GM18520 (cell line): ENCODE measurements at regions not wholly inside any gene's neighbourhood (a gene's known extent, or its start where the extent isn't known, plus 50 kb on each side); places are given as distances from the start of the nearest gene placed in this dataset.

ENCODE experiments used
- ATAC-seq: cut with Tn5 transposase; IDR thresholded peaks from one replicate; pipeline ENCODE4 v1.9.1; 2021; ENCODE audit not compliant: unreplicated experiment

DNA sequence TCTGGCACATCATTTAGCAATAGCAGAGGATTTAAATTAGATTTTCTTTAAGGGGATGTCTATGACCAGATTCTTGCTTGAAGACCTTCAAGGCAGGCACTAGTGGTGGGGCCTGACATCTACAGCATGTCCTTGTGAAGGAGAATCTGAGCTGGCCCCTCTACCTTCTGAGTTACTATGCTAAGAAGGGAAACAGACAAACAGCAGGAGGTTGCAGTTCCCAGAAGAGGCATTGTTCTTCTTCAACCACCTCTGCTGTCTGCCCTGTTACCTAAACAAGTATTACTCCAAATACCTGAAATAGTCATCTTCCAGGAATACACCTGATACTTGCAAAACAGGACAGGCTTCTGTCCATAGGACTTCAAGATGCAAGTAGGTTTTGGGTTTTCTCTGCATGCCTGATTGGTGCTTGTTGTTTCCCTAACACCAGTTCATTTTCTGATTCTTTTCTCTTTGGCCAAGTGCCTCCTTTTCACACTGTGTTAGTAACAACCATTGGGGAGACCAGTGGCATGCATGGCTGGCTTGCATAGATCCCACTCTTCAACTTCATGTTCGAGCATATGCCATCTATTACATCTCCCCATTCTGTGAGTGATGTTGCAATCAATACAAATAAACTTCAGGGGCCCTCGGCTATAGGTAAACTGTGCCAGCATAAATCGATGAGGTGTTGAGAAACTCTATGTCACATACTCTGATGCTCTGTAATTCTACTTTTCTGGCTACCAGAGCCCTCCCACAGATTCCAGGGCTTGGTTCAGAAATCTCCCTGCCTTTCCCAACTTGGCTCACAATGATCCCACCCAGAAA, 93.0 kb upstream of the DUSP10 start:
- no peak for ATAC-seq

DNA sequence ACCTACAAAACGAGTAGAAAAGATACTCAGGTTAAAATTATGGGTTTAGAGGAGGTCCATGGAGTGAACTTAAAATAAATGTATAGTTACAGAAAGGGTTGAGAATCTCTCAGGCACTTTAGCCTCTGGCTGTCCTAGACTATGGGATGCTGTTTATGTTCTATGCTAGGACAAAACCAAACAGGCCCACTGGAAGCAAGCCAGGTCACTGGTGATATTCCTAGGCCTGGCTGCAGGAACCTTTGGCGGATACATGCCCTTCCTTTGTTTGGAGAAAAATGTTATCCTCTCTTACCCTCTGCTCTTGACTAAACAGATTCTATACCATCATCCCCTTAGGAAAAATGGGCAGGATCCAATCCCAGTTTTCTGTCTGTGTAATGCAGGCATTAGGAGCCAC, 90.7 kb upstream of the DUSP10 start:
- no peak for ATAC-seq

DNA sequence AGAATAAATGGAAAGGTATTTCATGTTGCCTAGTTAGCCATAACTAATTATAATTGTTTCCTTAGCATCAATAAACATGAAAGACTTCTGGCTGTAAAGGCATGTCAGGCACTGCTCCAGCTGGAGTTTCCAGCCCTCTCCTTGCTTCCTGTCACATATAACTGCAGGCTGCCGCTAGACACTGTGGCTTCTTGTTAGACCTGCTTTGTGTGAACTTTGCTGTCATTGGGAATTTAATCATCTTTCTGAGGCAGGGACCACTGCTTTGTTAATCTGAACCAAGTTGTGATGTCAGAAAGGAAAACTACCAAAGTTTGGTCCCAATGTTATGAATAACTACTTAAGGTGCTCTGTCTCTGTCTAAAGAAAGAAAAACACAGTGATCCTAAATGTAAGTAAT, 90.3 kb upstream of the DUSP10 start:
- ATAC-seq = no peak

DNA sequence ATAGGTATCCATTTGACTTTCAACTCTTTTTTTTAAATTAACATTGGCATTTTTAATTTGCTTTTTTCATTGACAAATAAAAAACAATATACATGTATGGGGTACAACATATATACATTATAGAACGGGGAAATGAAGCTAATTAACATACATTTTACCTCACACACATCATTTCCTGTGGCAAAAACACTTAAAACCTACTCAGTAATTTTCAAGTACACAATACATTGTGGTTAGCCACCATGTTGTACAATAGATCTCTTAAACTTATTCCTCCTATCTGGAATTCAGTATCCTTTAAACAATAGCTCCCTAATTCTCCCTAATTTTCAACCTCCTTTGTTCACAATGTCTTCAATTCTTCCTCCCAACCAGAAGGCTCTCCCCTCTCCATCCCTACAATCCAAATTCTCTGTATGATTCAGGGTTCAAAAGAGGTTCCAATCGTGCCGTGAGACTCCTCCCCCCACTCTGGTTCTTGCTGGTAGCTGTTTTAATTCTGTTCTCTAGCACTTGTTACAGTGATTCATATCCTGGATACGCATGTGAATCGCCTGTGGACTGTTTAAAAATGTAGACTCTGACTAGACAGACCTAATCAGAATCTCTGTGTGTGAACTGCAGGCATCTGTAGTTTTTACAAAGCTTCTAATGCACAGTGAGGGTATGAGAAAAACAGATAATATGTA, 87.6 kb upstream of the DUSP10 start:
- peak; percentile 45 for ATAC-seq

DNA sequence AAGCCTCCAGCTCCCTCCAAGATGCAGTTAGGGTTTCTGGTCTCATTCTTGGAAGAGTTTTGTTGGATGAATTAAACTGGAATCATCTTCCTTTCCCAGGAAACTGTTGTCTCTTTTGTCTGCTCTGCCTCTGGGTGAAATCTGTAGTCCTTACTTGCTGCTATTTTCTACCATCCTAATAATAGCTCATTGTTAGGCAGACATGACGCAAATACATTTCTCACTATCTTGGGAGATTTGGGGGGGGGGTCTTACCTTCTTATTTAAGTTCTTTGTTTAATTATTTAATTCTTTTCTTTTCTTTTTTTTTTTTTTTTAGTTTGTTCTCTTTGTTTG, 85.4 kb upstream of the DUSP10 start:
- no peak for ATAC-seq

DNA sequence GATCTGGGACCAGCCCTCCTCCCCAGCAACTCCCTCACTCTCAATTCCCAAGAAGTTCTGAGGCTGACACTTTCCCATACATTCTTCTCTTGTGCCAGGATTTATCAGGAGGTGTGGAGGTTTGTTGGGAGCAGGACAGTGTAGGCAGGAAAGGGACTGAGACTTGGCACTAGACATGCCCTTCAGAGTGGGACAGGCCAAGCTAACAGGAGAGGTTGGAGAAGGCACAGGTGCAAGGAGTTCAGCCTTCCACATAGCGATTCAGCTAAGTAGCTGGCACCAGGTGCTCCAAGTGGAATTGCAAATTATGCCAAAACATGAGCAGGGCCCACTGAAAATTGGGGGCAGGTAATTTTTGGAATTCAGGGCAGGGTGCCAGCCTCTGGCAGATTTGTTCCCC, 83.0 kb upstream of the DUSP10 start:
- ATAC-seq = no peak

DNA sequence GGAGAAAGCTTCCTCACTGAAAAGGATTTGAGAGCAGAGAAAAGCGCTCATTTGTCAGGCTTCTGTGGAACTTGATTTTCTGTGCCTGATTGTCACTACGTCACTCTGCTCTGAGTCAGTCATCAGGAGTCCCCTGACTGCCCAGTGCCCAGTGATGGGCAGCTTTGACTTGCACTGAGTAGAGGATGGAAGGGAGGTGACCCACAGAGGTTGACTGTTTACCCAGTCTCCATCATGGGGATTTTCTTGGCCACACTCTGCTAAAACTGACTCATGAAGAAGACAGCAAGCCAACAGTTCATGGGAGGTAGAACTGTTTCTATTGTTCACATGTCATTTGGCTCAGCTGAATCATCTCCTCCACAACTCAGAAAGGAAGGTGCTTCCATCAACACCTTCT, 82.1 kb upstream of the DUSP10 start:
- ATAC-seq = peak; percentile 48

DNA sequence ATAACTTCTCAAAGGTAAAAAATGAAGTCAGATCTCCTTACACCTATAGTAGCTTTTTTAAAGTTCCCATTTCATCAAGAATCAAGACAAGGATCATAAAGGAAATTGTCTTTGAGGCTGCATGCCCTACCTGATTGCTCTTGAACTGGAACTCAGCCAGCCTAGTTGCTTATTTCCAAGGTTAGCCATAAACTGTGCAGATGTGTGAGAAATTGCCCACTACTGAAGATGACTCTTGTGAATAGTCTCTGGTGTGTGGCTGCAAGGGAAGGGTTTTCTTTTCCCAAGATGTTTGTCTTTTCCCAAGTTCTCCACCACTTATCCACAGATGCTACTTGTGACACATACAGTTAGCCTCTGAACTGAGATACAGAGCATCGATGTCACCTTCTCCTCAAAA, 81.7 kb upstream of the DUSP10 start:
- ATAC-seq = no peak

DNA sequence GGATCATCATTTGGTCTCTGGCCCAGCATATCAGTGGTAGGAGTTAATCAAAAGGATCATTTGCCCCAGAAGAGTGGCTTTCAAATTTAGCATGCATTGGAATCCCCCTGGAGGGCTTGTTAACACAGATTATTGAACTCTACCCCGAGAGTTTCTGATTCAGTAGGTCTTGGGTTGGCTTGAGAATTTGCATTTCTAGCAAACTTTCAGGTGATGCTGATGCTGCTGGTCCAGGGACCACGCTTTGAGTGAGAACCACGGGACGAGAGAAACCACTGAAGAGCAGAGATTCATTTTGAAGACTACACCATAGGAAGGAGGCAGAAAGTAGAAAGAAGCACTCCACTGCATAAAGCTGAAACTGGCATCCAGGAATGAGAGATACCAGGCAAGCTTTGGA, 81.3 kb upstream of the DUSP10 start:
- ATAC-seq = peak; percentile 74

DNA sequence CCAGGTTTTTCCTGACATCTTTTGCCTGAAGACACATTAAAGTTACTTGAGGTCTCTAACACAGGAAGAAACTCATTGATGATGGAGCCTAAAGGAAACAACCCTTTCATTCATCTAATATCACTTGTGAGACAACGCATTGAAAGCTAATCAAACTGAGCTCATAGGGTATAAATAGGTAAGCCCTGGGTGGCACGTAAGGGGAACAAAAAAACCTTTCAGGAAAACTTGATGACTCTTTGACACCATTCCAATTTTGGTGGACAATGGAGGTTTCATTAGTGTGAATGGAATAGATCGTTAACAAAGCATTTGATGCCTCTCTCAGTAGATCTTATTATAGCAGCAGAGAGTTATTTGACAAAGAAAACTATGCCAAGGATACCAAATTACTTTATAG, 80.7 kb upstream of the DUSP10 start:
- no peak for ATAC-seq

DNA sequence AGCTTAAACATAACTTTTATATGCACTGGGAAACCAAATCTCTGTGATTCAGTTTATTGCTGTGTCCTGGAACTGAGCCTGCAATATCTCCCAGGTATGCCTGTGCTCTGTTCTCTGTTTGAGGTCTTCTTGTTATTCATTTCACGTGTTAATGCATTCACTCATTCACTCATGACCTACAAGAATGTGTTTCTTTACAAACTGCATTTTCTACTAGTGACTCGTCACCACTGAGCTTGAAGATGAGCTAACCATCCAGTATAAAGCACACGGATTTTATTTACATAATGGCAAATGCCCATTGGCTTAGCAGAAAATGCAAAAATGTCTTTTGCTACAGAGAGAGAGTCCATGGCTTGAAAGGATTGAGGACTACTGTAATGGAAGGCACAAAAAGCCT, 75.0 kb upstream of the DUSP10 start:
- no peak for ATAC-seq

DNA sequence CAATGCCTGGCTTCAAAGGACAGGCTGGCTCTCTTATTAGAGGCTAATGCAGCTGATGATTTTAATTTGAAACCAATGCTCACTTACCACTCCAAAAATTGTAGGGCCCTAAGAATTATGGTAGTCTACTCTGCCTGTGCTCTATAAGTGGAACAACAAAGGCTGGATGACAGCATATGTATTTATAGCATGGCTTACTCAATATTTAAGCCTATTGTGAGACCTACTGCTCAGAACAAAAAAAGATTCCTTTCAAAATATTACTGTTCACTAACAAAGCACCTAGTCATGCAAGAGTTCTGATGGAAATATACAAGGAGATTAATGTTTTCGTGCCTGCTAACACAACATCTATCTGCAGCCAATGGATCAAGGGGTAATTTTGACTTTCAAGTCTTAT, 73.8 kb upstream of the DUSP10 start:
- no peak for ATAC-seq

DNA sequence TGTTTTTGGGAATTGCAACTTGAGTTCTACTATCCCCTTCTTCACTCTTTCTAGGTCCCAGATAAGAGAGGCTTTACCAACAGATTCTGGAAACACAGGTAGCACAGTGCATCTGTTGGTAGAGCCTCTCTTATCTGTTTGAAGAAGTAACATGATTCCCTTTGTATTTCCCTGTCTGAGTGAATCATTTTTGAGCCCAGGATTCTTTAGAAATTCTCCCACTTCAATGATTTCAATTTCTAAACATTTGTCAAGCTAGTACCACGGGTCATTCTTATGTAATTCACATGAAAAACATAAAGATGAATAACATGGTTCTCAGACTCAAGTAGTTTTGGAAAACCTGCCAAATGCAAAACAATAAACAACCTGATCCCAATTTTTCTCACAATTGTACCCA, 72.0 kb upstream of the DUSP10 start:
- no peak for ATAC-seq

DNA sequence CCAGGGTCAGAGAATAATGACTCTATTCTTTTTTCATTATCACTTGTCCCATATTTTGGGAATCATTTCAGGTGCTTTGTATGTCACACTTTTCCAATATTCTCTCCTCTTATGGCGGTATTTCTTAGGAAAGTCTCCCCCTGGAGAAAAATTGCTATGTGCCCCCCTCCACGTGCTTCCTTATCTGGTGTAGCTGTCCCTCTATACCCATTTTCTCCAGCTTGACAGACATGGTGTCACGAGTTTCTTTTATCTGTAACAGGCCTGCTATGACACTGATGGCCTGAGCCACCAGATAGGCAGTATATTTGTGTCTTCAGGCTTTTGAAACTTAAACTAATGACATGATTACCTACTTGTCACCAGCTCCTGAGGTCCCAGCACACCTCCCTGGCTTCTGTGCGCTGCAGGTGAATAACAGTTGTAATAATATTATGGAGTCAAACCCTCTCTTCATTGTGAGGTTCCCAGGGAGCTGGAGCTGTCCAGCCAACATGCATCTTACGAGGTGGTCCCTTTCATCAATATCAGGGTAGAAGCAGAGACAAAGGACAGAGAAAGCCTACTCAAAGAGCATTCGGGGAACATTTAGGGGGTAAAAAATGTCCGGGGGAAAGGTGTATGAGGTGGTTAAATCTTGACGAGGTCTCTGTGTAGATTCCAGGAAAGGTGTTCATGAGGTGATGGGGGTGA, 71.2 kb upstream of the DUSP10 start:
- ATAC-seq = no peak

DNA sequence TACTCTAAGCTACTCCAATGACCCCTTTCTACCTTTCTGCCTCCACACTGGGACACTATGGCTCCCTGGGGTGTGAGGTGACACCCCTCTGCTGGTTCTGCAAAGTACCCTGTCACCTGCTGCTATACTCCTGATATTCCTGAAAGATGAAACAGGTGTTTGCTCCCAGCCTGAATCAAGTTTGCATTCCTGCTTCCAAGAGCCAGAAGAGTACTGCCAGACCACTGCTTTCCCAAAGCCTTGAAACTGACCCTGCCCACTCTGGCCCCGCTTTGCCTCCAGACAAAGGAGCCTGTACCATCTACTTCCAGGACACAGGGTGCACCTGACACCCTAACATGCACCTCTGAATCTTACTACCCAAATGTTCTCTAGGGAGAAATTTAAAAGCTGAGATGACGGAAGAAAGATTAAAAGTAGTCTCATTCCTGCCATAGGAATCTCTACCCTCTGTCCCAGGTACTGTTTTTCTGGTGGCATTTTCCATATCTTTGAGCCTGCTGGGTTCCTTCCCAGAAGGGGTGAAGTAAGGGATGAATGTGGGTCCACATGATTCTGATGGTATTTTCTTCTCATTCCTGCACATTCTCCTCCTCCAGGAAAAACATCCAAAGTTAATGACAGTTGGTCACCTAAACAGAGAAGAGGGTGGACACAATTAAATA, 70.3 kb upstream of the DUSP10 start:
- ATAC-seq = no peak

DNA sequence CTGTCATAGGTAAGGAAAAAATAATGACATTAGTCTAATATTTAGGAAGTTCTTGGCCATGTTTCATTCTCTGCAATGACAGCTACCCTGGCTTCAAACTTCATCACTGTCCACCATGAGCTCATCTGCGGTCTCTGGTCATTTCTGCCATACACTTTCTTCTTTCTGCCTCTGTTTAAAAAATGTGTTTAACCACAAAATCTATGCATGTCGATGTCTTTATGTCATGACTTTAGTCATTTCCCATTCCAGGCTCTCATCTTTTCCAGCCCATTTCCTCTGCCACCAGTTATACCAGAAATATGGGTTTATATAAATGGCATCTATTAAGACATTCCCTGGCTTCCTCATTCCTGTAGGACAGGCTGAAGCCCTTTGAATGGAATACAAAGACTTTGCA, 68.5 kb upstream of the DUSP10 start:
- no peak for ATAC-seq

DNA sequence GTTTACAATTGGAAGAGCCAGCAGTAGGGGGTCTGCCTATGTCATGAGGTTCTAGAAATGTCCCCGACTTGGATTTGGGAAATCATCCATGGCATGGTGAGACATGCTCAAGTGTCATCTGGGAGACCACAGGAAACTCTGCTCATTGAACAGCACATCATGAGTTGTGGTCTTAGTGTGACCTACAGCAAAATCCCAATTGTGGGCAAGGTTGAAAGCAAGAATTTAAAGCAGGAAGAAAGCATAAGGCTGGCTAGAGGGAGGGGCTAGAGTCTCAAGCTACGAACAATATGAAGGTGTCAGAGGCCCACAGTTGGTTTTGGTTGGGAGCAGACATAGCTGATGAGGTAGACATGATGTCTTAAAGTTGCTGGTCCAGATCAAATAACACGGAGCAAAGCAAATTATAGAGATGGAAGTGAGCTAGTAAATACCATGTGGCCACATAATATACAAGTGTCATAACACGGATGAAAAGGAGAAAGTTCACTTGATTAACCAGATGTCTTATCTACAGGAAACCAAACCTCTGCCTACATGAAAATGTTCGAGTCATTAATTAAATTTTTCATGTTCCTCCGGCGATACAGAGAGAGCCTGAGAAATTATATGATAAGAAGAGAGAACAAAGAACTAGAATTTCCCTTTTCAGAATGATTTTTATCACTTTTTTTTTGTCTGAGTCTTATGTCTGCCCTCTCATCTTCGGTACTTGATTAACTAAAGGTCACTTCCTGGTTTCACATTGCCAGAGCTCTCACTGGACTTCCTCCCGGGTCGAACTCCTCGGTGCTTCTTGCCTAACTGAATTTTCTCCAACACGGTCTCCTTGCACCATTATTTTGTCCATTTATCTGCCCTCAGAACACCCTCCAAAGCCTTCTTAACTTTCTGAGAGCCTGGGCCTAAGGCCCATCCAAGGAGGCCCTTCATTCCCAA, 67.5 kb upstream of the DUSP10 start:
- ATAC-seq = no peak

DNA sequence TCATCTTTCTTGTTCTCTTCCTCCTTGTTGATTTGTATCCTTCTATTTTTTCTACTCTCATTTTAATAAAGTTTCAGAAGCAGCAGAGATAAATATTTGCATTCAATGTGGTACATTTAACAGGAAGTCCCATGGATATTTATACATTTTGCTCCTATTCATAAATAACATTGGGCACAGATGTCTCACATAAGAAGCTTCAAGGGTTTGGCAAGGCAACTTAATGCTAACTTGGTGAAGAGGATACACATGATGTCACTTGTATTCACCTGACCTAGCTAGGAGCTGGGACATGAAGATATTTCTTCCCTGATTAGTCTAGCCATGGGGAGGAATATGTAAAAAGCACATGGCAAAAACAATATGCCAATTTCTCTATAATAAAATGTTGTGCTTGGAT, 65.1 kb upstream of the DUSP10 start:
- ATAC-seq = no peak

DNA sequence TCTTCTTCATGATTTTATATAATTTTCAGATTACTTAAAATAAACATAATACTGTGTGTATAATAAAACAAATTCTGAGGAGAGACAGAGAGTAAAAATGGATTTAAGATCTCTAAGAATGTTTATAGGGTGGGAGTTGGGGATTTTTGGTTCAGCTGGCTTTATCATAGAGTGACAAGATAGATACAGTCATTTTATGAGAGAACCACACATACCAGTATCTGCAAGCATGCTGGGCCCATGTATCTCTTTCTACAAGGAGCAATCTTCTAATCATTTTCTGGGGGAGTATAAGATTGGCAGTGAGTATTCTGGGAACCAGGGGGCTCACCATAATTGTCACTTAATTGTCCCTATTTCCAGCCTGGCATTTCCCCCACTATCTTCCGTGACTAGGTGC, 64.3 kb upstream of the DUSP10 start:
- no peak for ATAC-seq

DNA sequence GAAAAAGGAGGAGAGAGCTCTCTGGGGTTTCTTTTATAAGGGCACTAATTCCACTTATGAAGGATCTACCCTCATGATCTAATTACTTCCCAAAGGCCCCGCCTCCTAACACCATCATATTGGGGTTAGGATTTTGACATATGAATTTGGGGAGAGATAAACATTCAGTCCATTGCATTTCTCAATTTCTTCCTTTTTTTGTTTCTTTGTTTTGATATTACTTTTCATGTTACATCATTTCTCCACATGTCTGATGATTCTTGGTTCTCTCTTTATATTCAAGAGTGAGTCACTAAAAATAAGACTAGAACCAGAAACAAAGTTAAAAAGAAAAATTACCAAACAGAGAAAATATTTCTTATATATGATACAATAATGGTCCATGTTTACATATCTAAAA, 63.2 kb upstream of the DUSP10 start:
- ATAC-seq = no peak

DNA sequence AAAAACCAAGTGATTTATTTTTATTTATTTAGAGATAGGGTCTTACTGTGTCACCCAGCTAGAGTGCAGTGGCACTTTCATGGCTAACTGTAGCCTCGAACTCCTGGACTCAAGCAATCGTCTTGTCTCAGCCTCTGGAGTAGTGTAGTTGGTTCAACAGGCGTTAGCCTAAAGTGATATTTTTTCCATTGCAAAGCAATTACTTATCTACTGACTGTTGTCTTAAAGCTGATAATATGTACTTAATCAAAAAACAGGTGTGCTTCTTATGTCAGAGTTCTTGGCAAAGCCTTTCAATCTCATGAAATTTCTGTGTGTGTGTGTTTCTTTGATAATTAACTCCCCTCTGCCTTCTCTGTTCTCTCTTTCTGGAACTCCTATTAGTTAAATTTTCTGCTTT, 62.4 kb upstream of the DUSP10 start:
- ATAC-seq = no peak
